Thyroid gland (tissue), 4 donors: ENCODE measurements at regions not wholly inside any gene's neighbourhood (a gene's known extent, or its start where the extent isn't known, plus 50 kb on each side); places are given as distances from the start of the nearest gene placed in this dataset.

Experiments
- CTCF ChIP-seq, 6 experiments: fragments of 200-600 bp in 3 of 6; fragments of 450-650 bp in 3 of 6; sonication (generic) in 3 of 6; IDR thresholded peaks; one replicate each; pipeline ENCODE4 v1.5.1; 2016 to 2019; ENCODE audit warnings: antibody characterized with exemption in 6 of 6, mild to moderate bottlenecking in 2 of 6, inconsistent platforms in 1 of 6, moderate library complexity in 1 of 6
- POLR2A ChIP-seq, 2 donors: fragments of 450-650 bp; IDR thresholded peaks; one replicate each; pipeline ENCODE4 v1.6.1; 2017; ENCODE audit warnings: antibody characterized with exemption in 2 of 2, mild to moderate bottlenecking in 2 of 2, moderate library complexity in 1 of 2

GRCh38 chr22:10780281-10780680 is 4747.7 kb upstream of the OR11H1 start:
- TF ChIP-seq CTCF (IDR thresholded peaks at IDR 0.05), result no peak
- TF ChIP-seq POLR2A (IDR thresholded peaks at IDR 0.05), result no peak
